Fibroblast of skin of right quadriceps (primary cell): ENCODE measurements at regions not wholly inside any gene's neighbourhood (a gene's known extent, or its start where the extent isn't known, plus 50 kb on each side); places are given as distances from the start of the nearest gene placed in this dataset.

Experiments used
- DNase-seq: peaks from one replicate; pipeline ENCODE4 v3.0.0-alpha.2; 2013

DNA sequence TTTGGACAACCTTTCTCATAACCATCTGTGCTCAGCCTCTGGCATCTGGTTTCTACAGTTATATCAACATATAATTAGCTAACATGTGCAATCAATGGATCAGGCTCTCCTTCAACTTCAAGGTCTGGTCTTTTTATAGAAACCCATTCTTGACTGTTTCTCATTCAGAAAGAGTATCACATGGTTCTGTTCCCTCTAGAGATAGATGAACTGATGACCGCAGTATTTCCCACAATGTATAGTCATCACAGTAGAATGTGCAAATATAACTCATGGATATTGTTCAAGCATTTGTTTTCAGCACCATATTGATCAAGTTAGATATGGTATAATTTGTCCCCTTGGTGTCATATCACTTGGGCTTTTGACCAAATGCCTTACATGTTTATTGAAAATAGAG, 656.2 kb downstream of the FRK start:
- peak; percentile 9 for DNase-seq

DNA sequence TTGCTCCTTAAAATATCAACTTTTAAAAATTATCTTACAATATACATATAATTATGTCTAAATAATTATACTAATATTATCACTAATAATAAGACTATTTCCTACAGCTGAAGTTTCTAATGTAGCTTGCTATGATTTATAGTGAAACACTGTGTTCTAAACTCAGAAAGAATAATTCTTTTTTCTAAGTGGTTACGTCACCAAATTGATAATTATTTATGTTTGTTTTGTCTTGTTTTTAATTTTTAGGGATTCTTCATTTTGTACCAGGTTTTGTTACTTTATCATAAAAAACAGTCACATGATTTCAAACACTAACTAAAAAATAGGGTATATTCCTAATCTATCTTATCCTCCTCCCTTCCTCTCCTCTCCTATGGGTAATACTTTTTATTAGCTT, 662.1 kb downstream of the FRK start:
- no peak for DNase-seq

DNA sequence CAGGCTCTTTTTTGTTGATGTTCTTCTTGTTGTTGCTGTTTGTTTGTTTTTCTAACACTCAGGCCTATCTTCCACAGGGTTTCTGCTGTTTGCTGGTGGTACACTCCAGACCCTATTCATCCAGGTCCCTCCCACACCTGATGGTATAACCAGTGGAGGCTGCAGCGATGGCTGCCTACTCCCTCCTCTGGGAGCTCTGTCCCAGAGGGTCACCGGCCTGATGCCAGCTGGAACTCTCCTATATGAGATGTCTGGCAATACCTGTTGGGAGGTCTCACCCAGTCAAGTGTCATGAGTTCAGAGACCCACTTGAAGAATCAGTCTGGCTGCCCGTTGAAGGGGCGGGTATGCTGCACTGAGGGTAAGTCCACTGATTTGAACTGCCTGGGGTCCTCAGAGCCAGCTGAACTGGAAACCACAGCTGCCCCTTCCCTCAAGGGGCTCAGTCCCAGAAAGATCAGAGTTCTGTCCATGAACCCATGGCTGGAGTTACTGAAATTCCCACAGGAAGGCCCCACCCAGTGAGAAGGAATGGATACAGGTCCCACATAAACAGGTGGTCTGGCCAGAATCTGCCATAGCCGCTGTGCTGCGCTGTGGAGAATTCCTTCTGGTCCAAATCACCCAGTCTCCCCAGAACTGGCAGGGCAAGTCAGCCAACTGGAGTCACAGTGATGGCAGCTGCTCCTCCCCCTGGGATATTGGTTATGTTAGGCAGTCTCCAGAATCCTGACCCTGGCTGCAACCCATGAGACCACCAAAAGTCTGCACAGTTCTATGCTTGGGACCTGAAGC, 664.4 kb downstream of the FRK start:
- no peak for DNase-seq

DNA sequence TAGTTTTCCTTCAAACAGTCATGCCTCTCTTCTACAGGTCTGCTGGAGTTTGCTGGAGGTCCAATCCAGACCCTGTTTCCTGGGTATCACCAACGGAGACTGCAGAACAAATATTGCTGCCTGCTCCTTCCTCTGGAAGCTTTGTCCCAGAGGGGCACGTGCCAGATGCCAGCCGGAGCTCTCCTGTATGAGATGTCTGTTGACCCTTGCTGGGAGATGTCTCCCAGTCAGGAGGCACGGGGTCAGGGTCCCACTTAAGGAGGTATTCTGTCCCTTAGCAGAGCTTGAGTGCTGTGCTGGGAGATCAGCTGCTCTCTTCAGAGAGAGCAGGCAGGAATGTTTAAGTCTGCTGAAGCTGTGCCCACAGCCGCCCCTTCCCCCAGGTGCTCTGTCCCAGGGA, 666.9 kb downstream of the FRK start:
- DNase-seq, result no peak

DNA sequence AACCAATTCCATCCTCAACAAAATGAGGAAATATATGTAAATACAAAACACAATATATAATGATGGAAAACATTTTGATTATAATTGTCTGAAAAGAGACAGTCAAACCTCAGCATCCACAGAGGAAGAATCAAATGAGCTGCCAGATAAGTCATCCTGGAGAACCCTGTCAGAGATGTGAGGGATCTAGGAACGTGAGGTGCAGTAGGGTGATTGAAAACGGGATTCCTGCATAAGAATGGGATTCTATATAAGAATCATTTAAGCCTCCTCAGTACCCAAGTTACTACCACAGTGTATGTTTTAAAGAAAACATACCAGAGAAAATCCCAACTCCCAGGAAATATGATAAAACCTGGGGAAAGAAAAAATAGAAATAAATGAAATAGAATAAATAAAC, 690.5 kb downstream of the FRK start:
- no peak for DNase-seq

DNA sequence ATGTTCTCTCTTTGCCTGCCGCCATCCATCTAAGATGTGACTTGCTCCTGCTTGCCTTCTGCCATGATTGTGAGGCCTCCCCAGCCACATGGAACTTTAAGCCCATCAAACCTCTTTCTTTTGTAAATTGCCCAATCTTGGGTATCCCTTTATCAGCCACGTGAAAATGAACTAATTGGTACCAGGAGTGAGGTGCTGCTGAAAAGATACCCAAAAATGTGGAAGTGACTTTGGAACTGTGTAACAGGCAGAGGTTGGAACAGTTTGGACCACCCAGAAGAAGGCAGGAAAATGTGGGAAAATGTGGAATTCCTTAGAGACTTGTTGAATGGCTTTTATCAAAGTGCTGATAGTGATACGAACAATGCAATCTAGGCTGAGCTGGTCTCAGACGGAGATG, 694.9 kb downstream of the FRK start:
- DNase-seq, result no peak

DNA sequence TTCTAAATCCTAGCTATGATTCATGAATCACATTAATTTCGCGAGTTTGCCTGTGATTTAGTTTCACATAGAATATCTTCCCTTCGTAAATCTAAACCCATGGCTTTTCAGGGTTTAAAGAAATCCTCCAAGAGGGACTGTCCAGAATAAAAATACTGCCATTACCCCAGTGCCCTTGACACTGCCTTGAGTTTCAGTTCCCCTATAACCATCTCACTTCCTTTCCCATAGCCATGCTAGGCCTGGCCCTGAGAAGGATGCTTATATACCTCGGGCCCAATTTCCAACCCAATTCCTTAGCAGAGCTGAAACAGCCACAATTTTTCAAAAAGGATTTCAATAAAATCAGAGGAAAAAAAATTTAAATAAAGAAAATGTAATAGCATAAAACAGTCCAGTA, 697.3 kb downstream of the FRK start:
- DNase-seq, result no peak

DNA sequence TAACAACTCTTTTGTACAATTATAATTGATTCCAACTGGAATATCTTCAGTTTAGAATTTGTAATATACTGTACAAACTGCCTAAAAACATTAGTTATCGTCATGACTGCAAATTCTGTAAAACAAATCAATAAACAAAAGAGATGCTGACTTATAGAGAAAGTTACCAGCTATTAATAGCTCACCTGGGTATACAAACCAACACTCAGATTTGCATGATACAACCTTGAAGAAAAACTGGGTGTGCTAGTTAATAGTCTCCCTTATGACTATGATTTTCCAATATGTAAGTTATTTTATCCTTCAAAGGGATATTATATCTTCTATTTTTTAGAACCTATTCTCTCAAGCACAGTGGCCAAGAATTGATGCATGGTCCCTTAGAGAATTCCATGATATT, 698.5 kb downstream of the FRK start:
- DNase-seq, result no peak

DNA sequence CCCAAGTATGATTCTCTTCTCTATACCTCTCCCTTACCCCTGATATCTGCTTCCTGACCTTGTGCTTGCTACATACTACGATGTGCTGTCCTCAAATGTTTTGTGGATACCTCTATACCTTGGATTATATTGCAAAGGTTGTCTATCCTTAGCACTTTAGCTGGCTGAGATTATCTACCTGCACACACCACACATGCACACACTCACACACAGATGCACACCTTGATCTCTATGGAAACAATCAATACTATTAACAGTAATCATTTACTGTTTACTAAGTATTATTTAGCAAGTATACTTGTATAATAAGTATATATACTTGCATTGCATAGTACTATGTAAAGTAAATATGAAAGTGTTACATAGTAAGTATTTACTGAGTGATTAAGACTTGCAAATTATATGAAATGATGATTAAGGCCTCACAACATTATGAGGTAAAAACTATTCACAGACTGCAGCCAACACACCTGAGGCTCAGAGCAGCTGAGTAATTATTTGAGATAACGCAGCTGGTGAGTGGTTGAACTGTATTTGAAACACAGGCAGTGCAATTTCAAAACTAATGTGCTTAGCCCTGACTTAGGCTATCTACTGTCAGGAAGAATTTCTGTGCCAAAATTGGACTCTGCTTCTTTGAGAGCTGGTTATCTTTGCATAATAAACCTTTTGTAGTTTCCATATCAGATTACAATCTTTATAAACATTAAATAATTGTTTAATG, 699.9 kb downstream of the FRK start:
- DNase-seq, result no peak

DNA sequence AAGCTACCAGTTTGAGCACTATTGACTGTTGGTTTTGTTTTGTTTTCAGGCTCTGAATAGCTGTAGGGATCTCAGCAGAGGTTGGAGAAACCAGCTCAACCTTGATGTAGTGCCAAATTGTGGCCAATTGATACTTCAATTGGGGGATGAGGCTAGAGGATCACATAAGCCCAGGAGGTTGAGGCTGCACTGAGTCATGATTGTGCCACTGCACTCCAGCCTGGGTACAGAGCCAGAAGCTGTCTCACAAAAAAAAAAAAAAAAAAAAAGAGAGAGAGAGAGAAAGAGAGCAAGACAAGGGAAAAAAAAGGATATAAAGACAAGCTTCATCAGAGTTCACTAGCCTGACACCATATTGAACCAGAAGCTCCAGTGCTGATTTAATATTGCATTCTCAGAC, 702.1 kb downstream of the FRK start:
- no peak for DNase-seq

DNA sequence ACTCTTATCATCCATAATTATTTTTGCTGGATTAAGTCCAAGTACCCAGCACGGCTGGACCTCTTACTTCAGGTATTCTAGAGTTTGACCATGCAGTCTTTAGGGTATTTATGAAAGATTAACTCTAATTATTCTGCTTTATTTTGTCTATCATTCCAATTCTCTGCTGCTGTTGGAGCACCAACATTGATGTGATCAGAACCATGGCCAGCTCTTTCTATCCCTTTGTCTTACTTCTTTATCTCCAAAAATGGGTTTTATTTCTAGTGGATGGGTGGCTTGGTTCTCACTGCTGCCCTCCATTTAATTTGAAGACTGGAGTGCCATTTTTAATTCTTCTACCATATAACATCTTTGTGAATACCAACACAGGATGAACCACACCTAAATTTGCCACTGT, 704.3 kb downstream of the FRK start:
- no peak for DNase-seq

DNA sequence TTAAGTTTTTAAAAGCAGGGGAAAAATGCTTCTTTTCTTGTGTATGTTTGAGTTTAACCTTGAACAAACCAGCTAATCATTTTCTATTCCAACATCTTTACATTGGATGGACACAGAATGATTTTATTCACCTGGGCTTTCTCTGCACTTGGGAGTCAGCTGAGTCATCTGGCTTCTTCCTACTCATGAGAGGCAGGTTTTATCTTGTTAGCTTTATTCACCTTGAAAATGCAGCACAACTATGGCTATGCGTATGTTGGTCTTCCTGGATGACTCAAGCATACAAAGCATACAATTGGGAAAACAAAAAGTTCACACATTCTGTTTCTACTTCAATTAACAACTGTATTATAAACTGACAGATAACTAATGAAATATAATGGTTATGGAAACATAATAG, 737.7 kb downstream of the FRK start:
- no peak for DNase-seq

DNA sequence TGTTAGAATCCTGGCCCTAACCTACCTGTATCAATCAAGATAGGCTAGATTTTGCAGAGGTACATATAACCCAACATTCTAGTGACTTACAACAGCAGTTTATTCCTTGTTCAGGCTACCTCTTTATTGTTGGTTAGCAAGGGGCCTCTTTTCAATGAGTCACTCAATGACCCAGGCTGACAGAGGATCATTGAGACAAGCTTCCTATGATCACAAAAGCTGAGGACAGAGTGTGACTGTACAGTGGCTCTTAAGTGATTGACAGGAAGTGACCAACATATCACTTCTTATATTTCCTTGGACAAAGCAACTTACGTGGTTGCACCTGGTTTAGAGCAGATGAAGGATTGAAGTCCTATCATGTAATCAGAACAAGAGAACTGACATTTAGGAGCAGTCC, 740.9 kb downstream of the FRK start:
- no peak for DNase-seq

DNA sequence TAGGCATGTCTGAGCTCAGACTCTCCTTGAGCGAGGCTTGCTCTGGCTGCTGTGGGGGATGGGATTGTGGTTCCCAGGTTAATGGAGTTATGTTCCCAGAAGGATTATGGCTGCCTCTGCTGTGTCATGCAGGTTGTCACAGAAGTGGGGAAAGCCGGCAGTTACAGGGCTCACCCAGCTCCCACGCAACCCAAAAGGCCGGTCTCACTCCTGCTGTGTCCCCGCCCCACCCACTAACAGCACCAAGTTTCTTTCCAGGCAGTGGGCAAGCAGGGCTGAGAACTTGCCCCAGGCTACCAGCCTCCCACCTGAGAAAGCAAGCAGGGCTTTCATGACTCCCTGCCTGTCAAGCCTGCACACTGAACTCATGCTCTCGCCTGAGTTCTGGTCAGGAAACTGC, 750.5 kb downstream of the FRK start:
- no peak for DNase-seq

DNA sequence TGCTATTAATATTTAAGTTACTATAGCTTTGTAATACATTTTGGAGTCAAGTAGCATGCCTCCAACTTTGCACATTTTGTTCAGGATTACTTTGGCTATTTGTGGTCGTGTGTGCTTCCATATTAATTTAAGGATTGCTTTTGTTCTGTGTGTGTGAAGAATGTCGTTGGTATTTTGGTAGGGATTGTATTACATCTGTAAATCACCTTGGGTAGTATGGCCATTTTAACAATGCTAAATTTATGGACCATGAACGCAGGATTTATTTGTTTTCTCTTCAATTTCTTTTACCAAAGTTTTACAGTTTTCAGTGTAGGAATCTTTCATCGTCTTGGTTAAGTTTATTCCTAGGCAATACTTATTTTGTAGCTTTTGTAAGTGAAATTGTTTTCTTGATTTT, 758.0 kb downstream of the FRK start:
- DNase-seq, result no peak

DNA sequence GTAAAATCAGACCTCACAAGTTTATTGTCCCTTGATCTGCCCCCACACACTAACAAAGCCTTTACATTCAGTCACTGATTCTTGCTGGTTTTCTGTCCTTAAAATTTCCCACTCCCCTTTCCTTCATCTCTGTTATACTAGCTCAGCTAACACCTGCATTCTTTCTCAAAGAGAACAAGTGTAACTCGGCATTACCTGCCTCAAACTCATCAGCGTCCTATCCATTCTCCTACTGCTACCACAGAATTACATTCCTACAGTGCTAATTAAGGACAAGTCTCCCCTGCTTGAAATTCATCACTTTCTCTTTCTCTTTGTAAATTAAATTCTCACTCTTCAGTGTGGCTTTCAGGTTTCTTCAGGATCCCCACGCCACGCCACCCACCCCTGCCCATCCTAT, 773.2 kb downstream of the FRK start:
- DNase-seq, result no peak

DNA sequence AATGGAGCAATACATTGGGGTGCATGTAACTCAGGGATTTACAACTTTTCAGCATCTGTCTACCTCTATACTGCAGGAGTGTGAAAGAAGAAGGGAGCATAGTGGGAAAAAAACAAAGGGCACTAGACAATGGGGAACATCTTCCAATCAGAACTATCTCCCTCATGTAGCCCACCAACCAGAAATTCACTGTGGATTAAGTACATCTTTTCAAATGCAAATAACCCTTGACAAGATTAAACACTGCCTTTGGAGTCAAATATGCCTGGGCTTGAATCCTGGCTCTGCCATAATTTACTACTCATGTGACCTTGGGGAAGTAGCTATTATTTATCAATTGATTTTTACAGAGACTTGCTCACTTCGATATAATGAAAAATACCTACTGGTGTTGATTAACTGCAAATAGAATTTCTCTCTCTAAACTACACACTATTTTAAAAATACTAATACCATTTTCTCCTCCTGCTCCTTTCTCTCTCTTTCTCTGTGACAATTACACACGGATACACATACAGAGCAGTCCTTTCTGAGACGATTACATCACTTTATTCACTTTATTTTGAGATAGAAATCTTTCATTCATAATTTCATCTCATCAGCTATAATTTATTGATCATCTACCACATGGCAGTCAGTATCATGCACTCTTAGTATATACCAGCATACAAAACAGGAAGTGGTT, 783.7 kb downstream of the FRK start:
- no peak for DNase-seq

DNA sequence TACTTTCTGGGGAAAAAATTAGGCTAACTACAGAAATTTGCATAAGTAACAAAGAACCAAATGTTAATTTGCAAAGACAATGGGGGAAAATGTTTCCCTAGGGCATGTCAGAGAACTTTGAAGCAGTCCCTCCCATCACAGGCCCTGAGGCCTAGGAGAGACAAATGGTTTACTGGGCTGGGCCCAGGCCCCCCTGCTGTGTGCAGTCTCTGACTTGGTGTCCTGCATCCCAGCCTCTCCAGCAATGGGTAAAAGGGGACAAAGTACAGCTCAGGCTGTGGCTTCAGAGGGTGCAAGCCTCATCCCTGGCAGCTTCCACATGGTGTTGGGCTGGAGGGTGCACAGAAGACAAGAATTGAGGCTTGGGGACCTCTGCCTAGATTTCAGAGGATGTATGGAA, 788.4 kb downstream of the FRK start:
- no peak for DNase-seq

DNA sequence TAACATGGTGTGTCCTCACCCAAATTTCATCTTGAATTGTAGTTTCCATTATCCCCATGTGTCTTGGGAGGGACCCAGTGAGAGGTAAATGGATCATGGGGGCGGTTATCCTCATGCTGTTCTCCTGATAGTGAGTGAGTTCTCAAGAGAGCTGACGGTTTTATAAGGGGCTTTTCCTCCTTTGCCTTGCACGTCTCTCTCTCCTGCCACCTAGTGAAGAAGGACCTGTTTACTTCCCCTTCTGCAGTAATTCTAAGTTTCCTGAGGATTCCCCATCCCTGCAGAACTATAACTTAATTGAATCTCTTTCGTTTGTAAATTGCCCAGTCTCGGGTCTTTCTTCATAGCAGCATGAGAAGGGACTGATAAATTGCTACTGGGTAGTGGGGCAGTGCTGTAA, 789.3 kb downstream of the FRK start:
- no peak for DNase-seq

DNA sequence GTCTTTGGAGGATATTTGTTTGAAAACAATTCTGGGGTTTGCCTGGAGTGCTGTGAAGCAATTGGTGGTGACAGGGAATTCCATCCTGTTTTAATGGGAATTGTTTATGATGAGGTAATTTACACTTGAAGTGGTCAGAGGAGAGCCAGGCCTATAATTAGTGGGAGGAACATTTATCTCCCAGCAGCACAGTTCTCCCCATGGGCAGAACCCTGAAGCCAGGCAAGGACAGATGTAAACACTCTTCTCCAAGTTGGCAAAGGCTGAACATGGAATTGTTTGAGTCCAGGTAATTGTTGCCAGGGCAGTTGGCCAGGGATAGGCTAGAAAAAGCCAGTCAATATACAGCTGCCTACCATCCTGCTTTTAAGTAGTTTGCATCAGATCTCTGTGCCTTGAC, 789.7 kb downstream of the FRK start:
- DNase-seq, result no peak

DNA sequence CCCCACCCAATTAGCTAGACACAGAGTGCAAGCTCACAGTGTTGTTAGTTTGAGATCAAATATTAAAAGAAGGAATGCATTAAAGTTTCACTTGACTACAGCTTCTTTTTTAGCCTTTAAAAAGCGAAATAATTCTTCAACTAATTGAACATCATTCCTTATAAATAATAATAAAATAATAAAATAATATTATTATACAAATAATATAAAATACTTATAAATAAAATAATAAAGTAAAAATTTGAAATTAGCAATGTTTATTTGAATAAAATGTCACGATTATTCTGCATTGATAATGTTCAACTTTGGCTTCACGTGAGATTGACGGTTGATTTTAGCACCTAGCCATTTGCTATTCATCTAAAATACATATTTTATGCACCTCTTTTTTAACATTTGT, 819.3 kb downstream of the FRK start:
- no peak for DNase-seq

DNA sequence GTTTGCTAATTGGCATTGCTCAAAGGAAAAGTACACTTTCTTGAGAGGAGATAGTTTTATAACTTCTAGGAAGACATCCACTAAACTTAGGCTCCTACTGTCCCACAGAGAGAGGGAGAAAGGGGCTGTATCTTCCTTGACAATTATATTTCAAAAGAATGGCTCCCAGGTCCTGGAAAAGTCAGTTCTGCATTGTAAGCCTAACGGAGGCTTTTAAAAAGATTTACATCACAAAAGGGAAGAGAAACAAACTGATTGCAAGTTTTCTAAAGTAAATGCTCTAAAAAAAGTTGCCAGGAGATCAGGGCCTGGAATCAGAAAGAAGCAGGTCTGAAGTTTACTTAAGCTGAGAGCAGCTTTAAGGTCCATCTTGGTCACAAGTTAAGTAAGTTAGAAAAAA, 839.5 kb downstream of the FRK start:
- DNase-seq, result no peak

DNA sequence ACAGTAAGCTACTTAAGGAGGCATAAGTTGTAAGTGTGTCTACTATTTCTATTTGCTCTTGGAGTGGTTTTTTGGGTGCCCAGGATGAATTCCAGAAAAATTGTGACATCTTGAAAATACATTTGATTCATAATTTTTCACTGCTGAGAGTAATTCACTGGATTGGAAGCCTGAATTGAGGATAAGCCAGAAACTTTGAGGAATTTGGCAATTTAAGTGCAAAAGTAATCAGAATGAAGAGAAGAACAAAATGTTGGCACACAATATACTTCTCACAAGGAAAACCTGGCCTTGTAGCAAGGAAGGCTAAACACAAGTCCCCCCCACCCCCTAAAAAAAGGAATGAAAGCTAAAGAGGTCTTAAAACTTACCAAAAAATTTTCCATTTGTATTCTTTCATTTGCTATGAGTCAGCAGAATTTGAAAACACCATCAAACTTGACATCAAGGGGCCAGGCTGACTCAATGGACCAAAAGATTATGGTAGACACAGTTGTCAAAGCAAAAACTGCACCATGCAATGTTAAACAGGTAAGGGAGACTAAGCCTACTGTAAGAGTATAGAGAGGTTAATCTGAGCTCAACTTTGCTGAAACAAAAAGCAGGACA, 840.0 kb downstream of the FRK start:
- no peak for DNase-seq

DNA sequence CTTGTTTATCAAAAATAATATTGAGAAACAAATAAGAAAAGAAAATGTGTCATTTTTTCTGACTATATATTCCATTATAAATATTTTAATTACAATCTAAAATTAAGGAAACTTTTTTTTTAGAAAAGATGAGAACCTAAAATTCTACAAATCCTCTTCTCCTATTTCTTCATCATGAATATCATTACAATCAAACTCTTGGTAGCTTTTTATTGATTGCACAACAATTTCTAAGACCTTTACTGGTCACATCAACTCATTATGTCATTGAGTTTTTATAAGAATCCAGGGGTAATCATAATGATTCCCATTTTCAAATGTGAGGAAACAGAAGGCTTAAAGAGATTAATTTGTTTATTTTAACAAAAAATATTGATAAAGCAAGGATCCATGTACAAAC, 841.0 kb downstream of the FRK start:
- DNase-seq, result no peak
